Panc1 (cell line): ENCODE measurements at regions not wholly inside any gene's neighbourhood (a gene's known extent, or its start where the extent isn't known, plus 50 kb on each side); places are given as distances from the start of the nearest gene placed in this dataset.

Experiments
- POLR2AphosphoS5 ChIP-seq: IDR thresholded peaks from 2 replicates; pipeline ENCODE4 v1.6.1; 2012; ENCODE audit warnings: mild to moderate bottlenecking, low read depth, low read length, moderate library complexity
- TF ChIP-seq, protein P1 (sequence below): fragments of 450-650 bp; IDR thresholded peaks from 2 replicates; pipeline ENCODE4 v1.5.1; 2017; ENCODE audit warnings: mild to moderate bottlenecking
- TF ChIP-seq, protein P2 (sequence below), 2 experiments: IDR thresholded peaks; 2 replicates each; pipeline ENCODE4 v1.6.1; 2011 to 2012; ENCODE audit warnings: low read depth in 2 of 2, control low read depth in 1 of 2, low read length in 1 of 2, mild to moderate bottlenecking in 1 of 2, moderate library complexity in 1 of 2; ENCODE audit not compliant: insufficient read depth in 1 of 2

DNA sequence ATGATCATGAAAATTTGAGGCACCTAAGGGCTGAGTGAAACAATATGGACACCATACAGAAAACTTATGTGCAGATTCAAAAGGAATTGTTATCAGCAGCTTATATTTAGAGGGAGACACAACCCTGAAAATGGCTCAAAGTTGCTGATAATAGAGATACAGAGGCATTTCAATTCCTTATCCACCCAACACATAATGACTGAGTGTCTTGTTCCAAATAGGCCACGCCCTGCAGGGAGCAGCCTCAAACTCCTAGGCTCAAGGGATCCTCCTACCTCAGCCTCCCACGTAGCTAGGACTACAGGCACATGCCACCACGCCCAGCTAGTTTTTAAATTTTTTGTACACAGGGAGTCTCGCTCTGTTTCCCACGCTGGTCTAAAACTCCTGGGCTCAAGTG, 79.0 kb downstream of the LBH start:
- TF ChIP-seq, protein P1, sequence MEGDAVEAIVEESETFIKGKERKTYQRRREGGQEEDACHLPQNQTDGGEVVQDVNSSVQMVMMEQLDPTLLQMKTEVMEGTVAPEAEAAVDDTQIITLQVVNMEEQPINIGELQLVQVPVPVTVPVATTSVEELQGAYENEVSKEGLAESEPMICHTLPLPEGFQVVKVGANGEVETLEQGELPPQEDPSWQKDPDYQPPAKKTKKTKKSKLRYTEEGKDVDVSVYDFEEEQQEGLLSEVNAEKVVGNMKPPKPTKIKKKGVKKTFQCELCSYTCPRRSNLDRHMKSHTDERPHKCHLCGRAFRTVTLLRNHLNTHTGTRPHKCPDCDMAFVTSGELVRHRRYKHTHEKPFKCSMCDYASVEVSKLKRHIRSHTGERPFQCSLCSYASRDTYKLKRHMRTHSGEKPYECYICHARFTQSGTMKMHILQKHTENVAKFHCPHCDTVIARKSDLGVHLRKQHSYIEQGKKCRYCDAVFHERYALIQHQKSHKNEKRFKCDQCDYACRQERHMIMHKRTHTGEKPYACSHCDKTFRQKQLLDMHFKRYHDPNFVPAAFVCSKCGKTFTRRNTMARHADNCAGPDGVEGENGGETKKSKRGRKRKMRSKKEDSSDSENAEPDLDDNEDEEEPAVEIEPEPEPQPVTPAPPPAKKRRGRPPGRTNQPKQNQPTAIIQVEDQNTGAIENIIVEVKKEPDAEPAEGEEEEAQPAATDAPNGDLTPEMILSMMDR, result no peak
- TF ChIP-seq POLR2AphosphoS5, result no peak
- TF ChIP-seq, protein P2, sequence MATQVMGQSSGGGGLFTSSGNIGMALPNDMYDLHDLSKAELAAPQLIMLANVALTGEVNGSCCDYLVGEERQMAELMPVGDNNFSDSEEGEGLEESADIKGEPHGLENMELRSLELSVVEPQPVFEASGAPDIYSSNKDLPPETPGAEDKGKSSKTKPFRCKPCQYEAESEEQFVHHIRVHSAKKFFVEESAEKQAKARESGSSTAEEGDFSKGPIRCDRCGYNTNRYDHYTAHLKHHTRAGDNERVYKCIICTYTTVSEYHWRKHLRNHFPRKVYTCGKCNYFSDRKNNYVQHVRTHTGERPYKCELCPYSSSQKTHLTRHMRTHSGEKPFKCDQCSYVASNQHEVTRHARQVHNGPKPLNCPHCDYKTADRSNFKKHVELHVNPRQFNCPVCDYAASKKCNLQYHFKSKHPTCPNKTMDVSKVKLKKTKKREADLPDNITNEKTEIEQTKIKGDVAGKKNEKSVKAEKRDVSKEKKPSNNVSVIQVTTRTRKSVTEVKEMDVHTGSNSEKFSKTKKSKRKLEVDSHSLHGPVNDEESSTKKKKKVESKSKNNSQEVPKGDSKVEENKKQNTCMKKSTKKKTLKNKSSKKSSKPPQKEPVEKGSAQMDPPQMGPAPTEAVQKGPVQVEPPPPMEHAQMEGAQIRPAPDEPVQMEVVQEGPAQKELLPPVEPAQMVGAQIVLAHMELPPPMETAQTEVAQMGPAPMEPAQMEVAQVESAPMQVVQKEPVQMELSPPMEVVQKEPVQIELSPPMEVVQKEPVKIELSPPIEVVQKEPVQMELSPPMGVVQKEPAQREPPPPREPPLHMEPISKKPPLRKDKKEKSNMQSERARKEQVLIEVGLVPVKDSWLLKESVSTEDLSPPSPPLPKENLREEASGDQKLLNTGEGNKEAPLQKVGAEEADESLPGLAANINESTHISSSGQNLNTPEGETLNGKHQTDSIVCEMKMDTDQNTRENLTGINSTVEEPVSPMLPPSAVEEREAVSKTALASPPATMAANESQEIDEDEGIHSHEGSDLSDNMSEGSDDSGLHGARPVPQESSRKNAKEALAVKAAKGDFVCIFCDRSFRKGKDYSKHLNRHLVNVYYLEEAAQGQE (IDR thresholded peaks at IDR 0.05; ENCODE audit: insufficient read depth in 1 of 2, low read depth in 2 of 2, low read length in 1 of 2), result no peak
